Limb (tissue), 2 donors: ENCODE measurements at regions not wholly inside any gene's neighbourhood (a gene's known extent, or its start where the extent isn't known, plus 50 kb on each side); places are given as distances from the start of the nearest gene placed in this dataset.

ENCODE experiments used
- DNase-seq, 2 donors: peaks; one replicate each; pipeline ENCODE4 v3.0.0-alpha.2; 2016; ENCODE audit errors: extremely low spot score in 2 of 2

- DNase-seq = no peak
These were observed 110.2 kb upstream of the FOXQ1 start for GRCh38 chr6:1201547-1202200.

GRCh38 chr6:1200409-1201101, 111.3 kb upstream of the FOXQ1 start:
- DNase-seq = no peak

- no peak for DNase-seq
These were observed 111.9 kb upstream of the FOXQ1 start for GRCh38 chr6:1200081-1200408.

GRCh38 chr6:1197309-1197708, 114.6 kb upstream of the FOXQ1 start:
- DNase-seq = no peak

- DNase-seq = no peak
These were observed 120.7 kb upstream of the FOXQ1 start for GRCh38 chr6:1191141-1191630.

GRCh38 chr6:1190366-1190765, 121.5 kb upstream of the FOXQ1 start:
- DNase-seq = peak; percentile 30 to 48

GRCh38 chr6:1188199-1188598, 123.7 kb upstream of the FOXQ1 start:
- no peak for DNase-seq

- no peak for DNase-seq
These were observed 124.4 kb upstream of the FOXQ1 start for GRCh38 chr6:1187293-1188131.

- no peak for DNase-seq
These were observed 127.6 kb upstream of the FOXQ1 start for GRCh38 chr6:1184318-1184717.

- no peak for DNase-seq
These were observed 129.0 kb upstream of the FOXQ1 start for GRCh38 chr6:1182722-1183521.

GRCh38 chr6:1181939-1182605, 129.8 kb upstream of the FOXQ1 start:
- no peak for DNase-seq

- no peak for DNase-seq
These were observed 132.1 kb upstream of the FOXQ1 start for GRCh38 chr6:1179571-1180459.

GRCh38 chr6:1178590-1178989, 133.3 kb upstream of the FOXQ1 start:
- DNase-seq = no peak

GRCh38 chr6:1176567-1176966, 135.3 kb upstream of the FOXQ1 start:
- no peak for DNase-seq

- DNase-seq = no peak
These were observed 136.0 kb upstream of the FOXQ1 start for GRCh38 chr6:1175877-1176276.

- peak; percentile 7 to 61 for DNase-seq
These were observed 141.1 kb upstream of the FOXQ1 start for GRCh38 chr6:1170794-1171193.

GRCh38 chr6:1164600-1164999, 147.3 kb upstream of the FOXQ1 start:
- no peak for DNase-seq

GRCh38 chr6:1163501-1163900, 148.4 kb upstream of the FOXQ1 start:
- no peak for DNase-seq

GRCh38 chr6:1162367-1163275, 149.3 kb upstream of the FOXQ1 start:
- DNase-seq = no peak
